HG03565 (cell line): ENCODE measurements at regions not wholly inside any gene's neighbourhood (a gene's known extent, or its start where the extent isn't known, plus 50 kb on each side); places are given as distances from the start of the nearest gene placed in this dataset.
"Not testable (repeated sequence)": the region's sequence is repeated elsewhere in the genome, so short reads cannot be mapped to it uniquely, and the experiment has no call there.

ENCODE experiments used
- ATAC-seq: cut with Tn5 transposase; IDR thresholded peaks from one replicate; pipeline ENCODE4 v1.9.1; 2021; ENCODE audit warnings: mild to moderate bottlenecking, moderate library complexity; ENCODE audit not compliant: unreplicated experiment

- no peak for ATAC-seq
Observed at GRCh38 chr1:238944028-238944427, 442.3 kb upstream of the CHRM3 start.

DNA sequence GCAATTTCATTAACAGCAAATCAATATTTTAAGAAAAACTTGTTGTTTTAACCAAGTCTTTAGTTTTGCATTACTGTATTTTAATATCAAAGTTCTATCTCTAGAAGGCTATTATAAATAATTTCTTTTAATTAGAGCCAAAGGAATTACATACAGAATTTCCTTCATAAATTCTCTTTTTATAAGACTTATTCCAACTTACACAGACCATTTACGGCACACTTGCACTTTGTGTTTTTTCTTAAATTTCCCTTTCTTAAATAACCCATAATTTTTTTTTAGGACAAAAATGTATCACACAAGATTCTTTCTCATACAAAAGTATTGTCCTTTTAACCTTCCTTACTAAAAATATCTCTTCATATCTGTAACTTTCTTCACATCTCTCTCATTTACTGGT, 458.5 kb upstream of the CHRM3 start:
- no peak for ATAC-seq

DNA sequence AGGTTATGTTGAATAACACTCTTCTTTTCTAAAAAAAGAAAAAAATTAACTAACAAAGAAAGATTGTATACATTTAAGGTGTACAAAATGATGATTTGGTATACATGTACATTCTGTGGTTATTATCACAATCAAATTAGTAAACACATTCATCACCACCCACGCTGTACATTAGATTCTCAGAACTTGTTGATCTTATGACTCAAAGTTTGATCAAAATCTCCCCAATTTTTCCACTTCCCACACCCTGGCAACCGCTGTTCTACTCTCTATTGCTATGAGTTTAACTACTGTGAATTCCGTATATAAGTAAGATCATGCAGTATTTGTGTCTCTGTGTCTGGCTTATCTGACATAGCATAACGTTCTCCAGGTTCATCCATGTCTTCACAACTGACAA, 469.5 kb upstream of the CHRM3 start:
- ATAC-seq, result no peak

DNA sequence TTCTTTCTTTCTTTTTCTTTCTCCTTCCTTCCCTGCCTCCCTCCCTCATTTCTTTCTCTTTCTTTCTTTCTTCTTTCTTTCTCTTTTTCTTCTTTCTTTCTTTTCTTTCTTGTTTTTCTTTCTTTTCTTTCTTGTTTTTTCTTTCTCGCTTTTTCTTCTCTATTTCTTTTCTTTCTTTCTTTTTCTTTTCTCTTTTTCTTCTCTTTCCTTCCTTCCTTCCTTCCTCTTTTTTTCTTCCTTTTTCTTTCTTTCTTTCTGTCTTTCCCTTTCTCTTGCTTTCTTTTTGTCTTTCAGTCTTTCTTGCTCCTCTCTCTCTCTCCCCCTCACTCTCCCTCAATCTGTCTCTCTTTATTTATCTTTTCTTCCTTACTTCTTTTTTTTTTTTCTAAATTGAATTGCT, 472.0 kb upstream of the CHRM3 start:
- ATAC-seq, result no peak

- no peak for ATAC-seq
Observed at GRCh38 chr1:238913210-238913609, 473.2 kb upstream of the CHRM3 start.

- no peak for ATAC-seq
Observed at GRCh38 chr1:238912148-238912547, 474.2 kb upstream of the CHRM3 start.

GRCh38 chr1:238902752-238903151, 483.6 kb upstream of the CHRM3 start:
- not testable (repeated sequence) for ATAC-seq

DNA sequence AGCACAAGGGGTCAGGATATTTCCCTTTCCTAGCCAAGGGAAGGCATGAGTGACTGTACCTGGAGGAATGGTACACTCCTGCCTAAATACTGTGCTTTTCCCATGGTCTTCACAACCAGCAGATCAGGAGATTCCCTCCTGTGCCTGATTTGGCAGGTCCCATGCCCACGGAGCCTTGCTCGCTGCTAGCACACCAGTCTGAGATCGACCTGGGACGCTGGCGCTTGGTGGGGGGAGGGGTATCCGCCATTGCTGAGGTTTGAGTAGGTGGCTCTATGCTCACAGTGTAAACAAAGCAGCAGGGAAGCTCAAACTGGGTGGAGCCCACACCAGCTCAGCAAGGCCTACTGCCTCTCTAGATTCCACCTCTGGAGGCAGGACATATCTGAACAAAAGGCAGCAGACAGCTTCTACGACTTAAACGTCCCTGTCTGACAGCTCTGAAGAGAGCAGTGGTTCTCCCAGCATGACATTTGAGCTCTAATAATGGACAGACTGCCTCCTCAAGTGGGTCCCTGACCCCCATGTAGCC, 486.0 kb upstream of the CHRM3 start:
- ATAC-seq, result no peak

DNA sequence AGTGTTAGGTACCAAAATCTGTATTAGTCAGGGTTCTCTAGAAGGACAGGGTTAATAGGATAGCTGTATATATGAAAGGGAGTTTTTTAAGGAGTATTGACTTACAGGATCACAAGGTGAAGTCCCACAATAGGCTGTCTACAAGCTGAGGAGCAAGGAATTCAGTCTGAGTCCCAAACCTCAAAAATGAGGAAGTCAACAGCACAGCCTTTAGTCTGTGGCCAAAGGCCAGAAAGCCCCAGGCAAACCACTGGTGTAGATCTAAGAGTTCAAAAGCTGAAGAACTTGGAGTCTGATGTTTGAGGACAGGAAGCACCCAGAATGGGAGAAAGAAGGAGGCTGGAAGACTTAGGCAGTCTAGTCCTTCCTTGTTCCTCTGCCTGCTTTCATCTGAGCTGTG, 487.5 kb upstream of the CHRM3 start:
- no peak for ATAC-seq

GRCh38 chr1:238895911-238896310, 490.5 kb upstream of the CHRM3 start:
- ATAC-seq, result no peak

DNA sequence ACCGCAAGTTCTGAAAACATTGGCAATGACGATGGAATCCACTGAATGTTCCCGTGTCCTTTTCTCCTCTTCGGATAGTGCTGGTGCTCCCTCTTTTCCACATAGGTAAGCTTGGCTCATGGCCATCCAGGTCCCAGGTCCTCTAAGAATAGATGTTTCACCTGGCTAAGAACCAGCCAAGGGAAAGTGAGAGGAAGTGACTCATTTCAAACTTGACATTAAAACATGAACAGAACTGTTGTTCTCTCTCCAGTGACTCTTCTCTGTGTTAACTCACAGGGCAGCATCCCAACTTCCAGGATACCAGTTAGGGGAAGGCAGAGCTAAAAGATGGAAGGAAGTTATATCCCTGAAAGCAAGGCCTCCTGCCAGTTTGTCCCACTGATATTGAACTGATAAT, 493.8 kb upstream of the CHRM3 start:
- ATAC-seq, result no peak

DNA sequence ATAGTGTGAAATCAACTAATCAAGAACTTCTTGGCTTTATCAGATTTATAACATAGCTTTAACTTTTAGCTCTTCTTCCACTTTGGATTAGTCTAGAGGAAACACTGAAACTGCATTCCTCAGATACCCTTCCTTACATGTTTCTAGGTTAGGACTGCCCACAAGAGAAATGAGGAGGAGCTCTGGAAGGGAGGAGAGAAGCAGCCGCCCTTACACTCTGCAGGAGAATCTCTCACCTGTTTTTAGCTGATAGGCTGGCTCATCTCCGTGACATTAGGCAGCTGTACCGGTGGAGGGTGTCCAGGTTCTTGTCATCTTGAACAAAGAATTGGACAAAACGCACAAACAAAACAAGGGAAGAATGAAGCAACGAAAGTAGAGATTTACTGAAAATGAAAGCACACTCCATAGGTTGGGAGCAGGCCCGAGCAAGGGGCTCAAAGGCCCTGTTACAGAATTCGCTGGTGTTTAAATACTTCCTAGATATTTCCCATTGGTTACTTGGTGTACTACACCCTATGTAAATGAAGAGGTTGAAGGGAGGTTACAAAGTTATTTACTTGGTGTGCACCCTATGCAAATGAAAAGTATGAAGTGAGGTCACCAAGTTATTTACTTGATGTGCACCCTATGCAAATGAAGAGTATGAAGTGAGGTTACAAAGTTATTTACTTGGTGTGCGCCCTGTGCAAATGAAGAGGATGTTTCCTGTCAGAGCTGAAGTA, 524.9 kb upstream of the CHRM3 start:
- ATAC-seq, result no peak

GRCh38 chr1:238833919-238834318, 552.4 kb upstream of the CHRM3 start:
- no peak for ATAC-seq

GRCh38 chr1:238832106-238832505, 554.3 kb upstream of the CHRM3 start:
- no peak for ATAC-seq

DNA sequence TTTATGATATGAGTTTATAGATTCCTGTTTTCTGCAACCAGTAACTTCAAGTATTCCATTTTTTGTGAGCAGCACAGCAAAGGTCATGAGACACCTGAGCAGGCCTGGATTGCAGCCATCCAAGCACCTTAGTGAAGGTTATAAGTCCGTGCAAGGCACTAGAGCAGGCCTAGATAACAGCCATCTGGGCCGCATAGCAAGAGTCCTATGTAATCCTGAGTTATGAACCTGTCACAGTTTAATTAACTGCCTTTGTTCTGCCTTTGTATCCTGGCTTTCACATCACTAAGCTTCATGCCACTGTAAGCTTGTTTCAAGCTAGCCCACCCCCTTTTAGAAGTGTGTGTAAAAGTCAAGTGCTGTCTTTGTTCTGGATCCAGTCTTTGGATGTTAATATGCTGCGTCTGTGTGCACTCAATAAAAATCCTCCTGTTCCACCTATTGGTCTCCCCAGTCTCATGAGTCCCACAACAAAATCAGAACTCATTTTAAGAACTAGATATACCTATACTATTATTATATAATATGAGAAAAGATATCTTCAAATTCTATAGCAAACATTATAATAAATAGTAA, 556.2 kb upstream of the CHRM3 start:
- no peak for ATAC-seq

DNA sequence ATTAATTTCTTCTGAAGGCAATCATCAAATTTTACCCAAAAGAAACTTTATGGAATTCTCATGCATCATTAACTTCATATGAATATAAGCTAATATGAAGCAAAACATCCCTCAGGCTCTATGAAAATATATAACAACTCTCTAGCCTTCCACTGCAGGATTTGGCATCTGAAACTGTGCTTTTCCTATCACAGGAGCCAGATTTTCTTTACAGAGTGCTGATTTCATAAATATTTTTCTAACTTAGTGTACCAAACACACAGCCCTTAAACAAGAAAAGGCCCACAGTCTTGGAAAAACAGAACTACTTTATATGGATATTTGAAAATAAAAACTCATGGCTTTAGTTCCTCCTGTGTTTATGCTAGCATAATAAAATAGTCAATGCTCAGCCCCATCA, 559.5 kb upstream of the CHRM3 start:
- no peak for ATAC-seq

GRCh38 chr1:238823416-238823815, 563.0 kb upstream of the CHRM3 start:
- no peak for ATAC-seq

GRCh38 chr1:238811211-238811879, 575.0 kb upstream of the CHRM3 start:
- ATAC-seq, result no peak

DNA sequence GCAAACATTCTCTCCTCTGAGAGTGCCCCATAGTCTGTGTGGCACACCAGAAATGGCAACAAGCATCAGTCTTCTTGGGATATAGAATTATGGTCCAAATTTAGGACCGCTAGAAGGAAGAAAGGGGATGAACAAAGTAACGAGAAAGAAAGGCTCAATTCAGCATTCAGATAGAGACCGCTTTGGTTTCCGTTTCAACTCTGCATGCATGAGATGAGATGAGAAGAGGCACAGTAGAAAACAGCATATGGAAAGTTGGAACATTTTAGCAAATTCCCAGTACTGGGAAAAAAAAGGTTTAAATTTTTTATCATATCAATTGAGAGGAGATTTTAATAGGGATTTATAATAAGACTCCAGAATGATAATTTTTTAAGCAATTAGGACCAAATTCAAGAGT, 595.5 kb upstream of the CHRM3 start:
- no peak for ATAC-seq

DNA sequence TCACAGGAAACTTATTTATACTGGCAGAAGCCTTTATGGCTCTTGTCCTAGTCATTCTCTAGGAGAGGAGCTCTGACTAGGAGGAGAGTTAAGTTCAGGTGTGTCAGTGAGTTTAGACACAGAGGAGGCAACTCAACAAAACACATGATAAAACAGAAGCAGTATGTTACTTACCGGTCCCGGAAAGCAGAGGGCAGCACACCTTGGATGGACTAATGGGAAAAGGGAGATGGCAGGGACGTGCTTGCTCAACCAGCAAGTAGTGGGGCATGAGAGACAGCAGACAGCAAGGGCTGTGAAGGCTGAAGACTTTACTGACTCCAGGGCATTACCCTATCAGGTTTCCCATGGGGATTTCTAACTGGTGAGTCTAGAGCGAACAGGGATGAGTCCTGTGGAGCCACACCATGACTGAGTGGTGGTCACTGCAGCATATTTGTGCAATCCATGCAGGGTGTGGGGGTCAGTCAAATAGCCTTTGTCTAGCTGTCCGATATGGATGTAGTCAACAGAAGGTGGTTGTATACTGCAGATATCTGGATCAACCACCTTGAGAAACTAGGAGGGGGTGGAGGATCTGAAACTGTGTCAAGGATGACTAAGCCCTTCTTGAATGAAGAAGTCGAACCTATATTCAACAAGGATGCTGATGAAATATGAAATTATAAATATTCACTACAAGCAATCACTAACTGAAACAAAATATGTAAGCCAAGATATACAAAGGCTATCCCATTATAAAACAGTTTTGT, 596.3 kb upstream of the CHRM3 start:
- ATAC-seq, result no peak

- no peak for ATAC-seq
Observed at GRCh38 chr1:238787471-238787870, 598.9 kb upstream of the CHRM3 start.
